Adrenal gland (tissue), 9 donors: ENCODE measurements at regions not wholly inside any gene's neighbourhood (a gene's known extent, or its start where the extent isn't known, plus 50 kb on each side); places are given as distances from the start of the nearest gene placed in this dataset.

Experiments
- DNase-seq, 7 donors: peaks; one replicate each; pipeline ENCODE4 v3.0.0-alpha.2; 2019 to 2020
- H3K27ac ChIP-seq, 5 donors: fragments of 200-600 bp; sonication (generic) in 4 of 5; 1 replicate in 3 of 5; 2 replicates in 2 of 5; pipeline versions ENCODE4 v1.5.1 to v1.8.0; 2016 to 2020; ENCODE audit warnings: mild to moderate bottlenecking in 1 of 5
- H3K27me3 ChIP-seq: fragments of 200-600 bp; 2 replicates; pipeline ENCODE4 v1.8.0; 2021
- H3K36me3 ChIP-seq, 2 donors: fragments of 200-600 bp; replicated peaks in 1 of 2; 1 replicate in 1 of 2; 2 replicates in 1 of 2; pipeline versions ENCODE4 v1.5.1 to v1.8.0; 2018 to 2022
- H3K4me1 ChIP-seq, 2 donors: fragments of 200-600 bp; replicated peaks in 1 of 2; 1 replicate in 1 of 2; 2 replicates in 1 of 2; pipeline versions ENCODE4 v1.5.1 to v1.8.0; 2018 to 2021
- H3K4me3 ChIP-seq, 4 donors: fragments of 200-600 bp; sonication (generic) in 3 of 4; one replicate each; pipeline ENCODE4 v1.5.1; 2016 to 2018
- H3K9me3 ChIP-seq, 3 donors: fragments of 200-600 bp; sonication (generic) in 1 of 3; replicated peaks in 1 of 3; 1 replicate in 2 of 3; 2 replicates in 1 of 3; pipeline versions ENCODE4 v1.5.1 to v1.8.0; 2016 to 2021
- POLR2A ChIP-seq, 2 donors: fragments of 450-650 bp; IDR thresholded peaks; one replicate each; pipeline ENCODE4 v1.6.1; 2017; ENCODE audit warnings: antibody characterized with exemption in 2 of 2, mild to moderate bottlenecking in 2 of 2, moderate library complexity in 1 of 2
- WGBS, 4 donors: extraction: QIAGEN DNeasy Blood & Tissue Kit in 2 of 4; methylation state at CpG; one replicate each; pipeline versions ENCODE4 v1.1.5 to v1.1.7; 2013 to 2017; 5-methylcytosine and 5-hydroxymethylcytosine counted together
- intact Hi-C, 2 donors: fragments of 100-400 bp; cut with DNase I; formaldehyde crosslinking; loops; one replicate each; pipeline versions ENCODE4 v1.14.1 to v1.15.0; 2022 to 2023
- TF ChIP-seq, protein P1 (sequence below), 6 experiments: fragments of 450-650 bp in 4 of 6; fragments of 200-600 bp in 2 of 6; sonication (generic) in 1 of 6; IDR thresholded peaks; 1 replicate in 5 of 6; 2 replicates in 1 of 6; pipeline versions ENCODE4 v1.5.1 to v1.8.0; 2016 to 2021; ENCODE audit warnings: antibody characterized with exemption in 6 of 6, mild to moderate bottlenecking in 2 of 6, moderate library complexity in 1 of 6
- donor health status: healthy with polysubstance abuse.
- donor health status: Bipolar disorder and iron deficiency.
- donor health status: DM: yes; HTN: yes; CAD: no.
- donor health status: DM: no; HTN: no; CAD: no.
- donor health status: DM: no; HTN: no; CAD: no.

DNA sequence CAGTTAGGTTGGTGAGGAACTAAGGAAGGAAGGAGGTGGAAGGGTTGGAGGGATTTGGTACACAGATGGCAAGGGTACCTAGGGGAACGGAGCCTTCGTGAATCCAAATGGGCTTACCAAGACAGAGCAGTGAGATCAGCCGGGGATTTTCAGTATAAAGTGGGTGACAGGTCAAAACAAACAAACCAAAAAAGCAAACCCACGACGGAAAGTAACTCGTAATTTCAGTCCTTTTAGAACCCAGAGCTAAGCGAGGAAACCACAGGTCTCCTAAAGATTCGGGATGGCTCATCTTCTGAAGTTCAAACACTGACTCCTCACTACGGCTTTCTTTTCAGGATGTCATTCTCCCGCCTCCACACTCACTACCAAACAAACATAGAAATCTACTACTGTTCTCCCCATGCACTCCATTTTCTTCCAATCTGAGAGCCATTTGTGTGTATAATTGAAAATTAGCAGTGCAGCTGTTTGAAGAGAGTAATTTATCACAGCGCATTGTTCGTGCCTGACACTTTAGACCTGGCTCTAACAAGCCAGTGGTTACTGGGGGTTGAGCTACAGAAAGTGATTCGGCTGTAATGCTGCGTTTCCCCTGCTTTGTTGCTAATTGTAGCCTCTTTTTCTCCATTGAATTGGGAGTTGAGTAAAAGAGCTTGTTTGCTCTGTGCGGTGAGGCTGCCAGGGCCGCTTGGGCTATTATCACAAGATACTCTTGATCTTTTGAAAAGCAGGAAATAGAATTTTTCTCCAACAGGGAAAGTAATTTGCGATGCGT is 64.7 kb upstream of the CCDC39 start:
- H3K27me3 ChIP-seq, result no peaks in the 10 kb centered on the region
- no peaks in the 10 kb centered on the region for H3K9me3 ChIP-seq
- no peak for DNase-seq
- no peaks in the 10 kb centered on the region for H3K4me1 ChIP-seq
- 59 to 63% (median 60%) methylated on average over 18 of the region's 18 CpGs for WGBS, 4 donors
- no peaks in the 10 kb centered on the region for H3K36me3 ChIP-seq
- H3K4me3 ChIP-seq, result no peak overlapping the region
- H3K27ac ChIP-seq, result no peak overlapping the region
- TF ChIP-seq, protein P1, sequence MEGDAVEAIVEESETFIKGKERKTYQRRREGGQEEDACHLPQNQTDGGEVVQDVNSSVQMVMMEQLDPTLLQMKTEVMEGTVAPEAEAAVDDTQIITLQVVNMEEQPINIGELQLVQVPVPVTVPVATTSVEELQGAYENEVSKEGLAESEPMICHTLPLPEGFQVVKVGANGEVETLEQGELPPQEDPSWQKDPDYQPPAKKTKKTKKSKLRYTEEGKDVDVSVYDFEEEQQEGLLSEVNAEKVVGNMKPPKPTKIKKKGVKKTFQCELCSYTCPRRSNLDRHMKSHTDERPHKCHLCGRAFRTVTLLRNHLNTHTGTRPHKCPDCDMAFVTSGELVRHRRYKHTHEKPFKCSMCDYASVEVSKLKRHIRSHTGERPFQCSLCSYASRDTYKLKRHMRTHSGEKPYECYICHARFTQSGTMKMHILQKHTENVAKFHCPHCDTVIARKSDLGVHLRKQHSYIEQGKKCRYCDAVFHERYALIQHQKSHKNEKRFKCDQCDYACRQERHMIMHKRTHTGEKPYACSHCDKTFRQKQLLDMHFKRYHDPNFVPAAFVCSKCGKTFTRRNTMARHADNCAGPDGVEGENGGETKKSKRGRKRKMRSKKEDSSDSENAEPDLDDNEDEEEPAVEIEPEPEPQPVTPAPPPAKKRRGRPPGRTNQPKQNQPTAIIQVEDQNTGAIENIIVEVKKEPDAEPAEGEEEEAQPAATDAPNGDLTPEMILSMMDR (IDR thresholded peaks at IDR 0.05), result no peak
- TF ChIP-seq POLR2A (IDR thresholded peaks at IDR 0.05), result no peak
- intact Hi-C loops, result no loop called here

DNA sequence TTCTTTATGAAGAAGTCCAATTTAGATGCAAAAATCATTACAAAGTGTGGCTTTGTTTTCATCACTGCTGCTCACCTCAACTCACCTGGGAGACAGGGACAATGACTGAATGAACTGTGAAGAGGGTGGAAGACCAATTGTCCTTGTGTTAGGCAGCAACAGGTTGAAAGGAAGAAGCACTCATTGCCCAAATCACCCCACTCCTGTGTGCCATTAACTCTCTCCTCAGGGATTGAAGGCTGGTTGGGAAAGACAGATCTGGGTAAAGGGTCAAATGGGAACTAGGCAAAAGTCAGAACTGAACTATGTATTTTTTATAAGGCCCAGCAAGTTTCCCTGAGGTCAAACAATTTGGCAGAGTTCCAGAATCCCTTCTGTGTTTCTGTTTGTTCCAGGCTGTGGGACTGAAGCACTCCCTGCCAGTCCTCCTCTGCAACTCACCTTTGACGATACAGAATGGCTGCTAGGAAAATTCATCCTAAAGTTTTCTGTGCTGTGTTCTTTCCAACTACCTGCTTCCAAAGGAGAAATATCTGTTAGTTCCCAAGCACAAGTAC is 68.6 kb upstream of the CCDC39 start:
- intact Hi-C loops, result no loop called here
- no peaks in the 10 kb centered on the region for H3K4me1 ChIP-seq
- H3K4me3 ChIP-seq, result no peak overlapping the region
- H3K9me3 ChIP-seq, result no peaks in the 10 kb centered on the region
- H3K27me3 ChIP-seq, result no peaks in the 10 kb centered on the region
- no peak for DNase-seq
- no peaks in the 10 kb centered on the region for H3K36me3 ChIP-seq
- TF ChIP-seq, protein P1 (IDR thresholded peaks at IDR 0.05), result no peak
- TF ChIP-seq POLR2A (IDR thresholded peaks at IDR 0.05), result no peak
- 30 to 53% (median 41%) methylated on average over 1 of the region's 1 CpG for WGBS, 4 donors
- H3K27ac ChIP-seq, result no peak overlapping the region

GRCh38 chr3:180749322-180749721 is 70.0 kb upstream of the CCDC39 start:
- Histone ChIP-seq H3K27me3 (no peaks in the 10 kb centered on the region), H3K27ac (no peak overlapping the region), H3K4me1 (no peaks in the 10 kb centered on the region), H3K4me3 (no peak overlapping the region), H3K36me3 (no peaks in the 10 kb centered on the region), H3K9me3 (no peaks in the 10 kb centered on the region)
- intact Hi-C loops, result no loop called here
- TF ChIP-seq POLR2A (IDR thresholded peaks at IDR 0.05), result no peak
- TF ChIP-seq, protein P1 (IDR thresholded peaks at IDR 0.05), result no peak
- 70 to 85% (median 78%) methylated on average over 3 of the region's 3 CpGs for WGBS, 4 donors
- DNase-seq, result no peak

DNA sequence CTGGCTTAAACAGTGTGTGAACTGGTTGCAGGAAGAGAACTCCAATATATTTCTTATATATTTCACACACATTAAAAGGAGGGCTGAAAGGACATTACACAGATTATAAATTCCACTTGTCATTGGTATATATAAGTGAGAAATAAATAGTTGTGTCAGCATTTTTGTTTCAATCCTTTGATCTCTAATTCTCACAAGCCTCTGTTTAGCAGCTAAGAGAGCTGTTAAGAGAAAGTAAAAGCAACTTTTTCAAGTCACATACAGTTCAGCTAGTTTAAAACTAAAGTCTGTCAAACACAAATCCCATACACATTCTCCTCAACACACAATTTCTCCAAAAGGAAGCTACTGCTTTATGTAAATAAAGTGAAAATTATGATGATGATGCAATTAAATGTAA is 70.5 kb upstream of the CCDC39 start:
- H3K27me3 ChIP-seq, result no peaks in the 10 kb centered on the region
- DNase-seq, result no peak

More for the DNA sequence above, 70.5 kb upstream of the CCDC39 start:
- H3K36me3 ChIP-seq, result no peaks in the 10 kb centered on the region
- H3K4me1 ChIP-seq, result no peaks in the 10 kb centered on the region
- intact Hi-C loops, result no loop called here
- no peak overlapping the region for H3K4me3 ChIP-seq
- TF ChIP-seq, protein P1 (IDR thresholded peaks at IDR 0.05), result no peak
- no peak overlapping the region for H3K27ac ChIP-seq
- H3K9me3 ChIP-seq, result no peaks in the 10 kb centered on the region
